MCF 10A (cell line): ENCODE measurements at regions not wholly inside any gene's neighbourhood (a gene's known extent, or its start where the extent isn't known, plus 50 kb on each side); places are given as distances from the start of the nearest gene placed in this dataset.
A peak's percentile ranks its signal among the peaks of the same experiment; 100 is the strongest.

ENCODE experiments used
- BruUV-seq: library from RNA; stranded (reverse); fragments of 400-500 nt; replicated peaks from 2 replicates; lab custom pipeline; 2021; lab: Mats Ljungman, UMichigan
- CTCF ChIA-PET: fragments of 300-600 bp; sonication (Branson Sonifier 250); formaldehyde crosslinking; extraction: SDS; loops from one replicate; lab custom pipeline; 2021; ENCODE audit warnings: antibody characterized with exemption, inconsistent platforms; lab: Yijun Ruan, JAX
- POLR2A ChIA-PET: fragments of 300-600, 350-650 bp; sonication (Branson Sonifier 250); formaldehyde crosslinking; extraction: SDS; loops from one replicate; lab custom pipeline; 2020; ENCODE audit warnings: antibody characterized with exemption, inconsistent platforms; lab: Yijun Ruan, JAX
- DNase-seq: peaks from one replicate; pipeline ENCODE4 v3.0.0-alpha.2; 2018; ENCODE audit not compliant: unreplicated experiment
- H3K27ac Mint-ChIP-seq: one replicate; pipeline ENCODE4 v1.8.0; 2022; ENCODE audit warnings: mild to moderate bottlenecking, low read depth, mixed read lengths; ENCODE audit not compliant: unreplicated experiment
- H3K27me3 Mint-ChIP-seq: one replicate; pipeline ENCODE4 v1.8.0; 2022; ENCODE audit warnings: mixed read lengths; ENCODE audit not compliant: insufficient read depth, unreplicated experiment
- H3K36me3 Mint-ChIP-seq: one replicate; pipeline ENCODE4 v1.8.0; 2022; ENCODE audit warnings: mild to moderate bottlenecking, moderate library complexity, mixed read lengths; ENCODE audit not compliant: insufficient read depth, unreplicated experiment
- H3K4me1 Mint-ChIP-seq: one replicate; pipeline ENCODE4 v1.8.0; 2022; ENCODE audit warnings: mixed read lengths; ENCODE audit not compliant: insufficient read depth, unreplicated experiment
- H3K4me3 Mint-ChIP-seq: one replicate; pipeline ENCODE4 v1.8.0; 2022; ENCODE audit warnings: mild to moderate bottlenecking, moderate library complexity, mixed read lengths; ENCODE audit not compliant: unreplicated experiment
- H3K9me3 Mint-ChIP-seq: one replicate; pipeline ENCODE4 v1.8.0; 2022; ENCODE audit warnings: mixed read lengths; ENCODE audit not compliant: unreplicated experiment
- intact Hi-C: fragments of 100-400 bp; cut with micrococcal nuclease; formaldehyde crosslinking; loops from 2 replicates; pipeline ENCODE4 v1.14.1; 2022
- TF ChIP-seq, protein P1 (sequence below): fragments of 200-600 bp; IDR thresholded peaks from one replicate; pipeline ENCODE4 v1.8.0; 2022; ENCODE audit warnings: antibody characterized with exemption, mild to moderate bottlenecking; ENCODE audit not compliant: unreplicated experiment

DNA sequence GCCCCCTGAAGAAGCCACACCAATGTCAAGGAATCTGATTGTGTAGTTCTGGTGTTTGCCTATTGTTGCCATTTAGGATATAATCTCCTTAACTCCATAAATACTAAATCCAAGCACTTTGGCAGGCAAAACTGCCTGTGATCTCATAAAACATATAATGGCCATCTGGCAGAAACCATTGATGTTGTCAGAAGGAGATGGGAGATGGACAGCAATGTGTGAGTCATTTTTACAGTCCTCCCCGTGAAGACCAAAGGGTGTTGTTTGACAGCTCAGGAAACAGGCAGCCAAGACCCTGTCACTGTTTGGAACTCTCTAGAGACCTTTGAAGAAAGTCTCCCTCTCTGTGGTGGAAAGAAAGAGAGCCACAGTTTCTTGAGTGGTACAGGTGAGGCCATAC is 454.1 kb downstream of the HS3ST3B1 start:
- intact Hi-C loops: no loop called here
- Mint-ChIP-seq H3K27me3 (no peaks in the 10 kb centered on the region), H3K4me3 (no peak overlapping the region), H3K36me3 (no peaks in the 10 kb centered on the region), H3K4me1 (peaks cover 6% of the 10 kb centered on the region), H3K9me3 (no peaks in the 10 kb centered on the region), H3K27ac (no peak overlapping the region)
- TF ChIP-seq, protein P1, sequence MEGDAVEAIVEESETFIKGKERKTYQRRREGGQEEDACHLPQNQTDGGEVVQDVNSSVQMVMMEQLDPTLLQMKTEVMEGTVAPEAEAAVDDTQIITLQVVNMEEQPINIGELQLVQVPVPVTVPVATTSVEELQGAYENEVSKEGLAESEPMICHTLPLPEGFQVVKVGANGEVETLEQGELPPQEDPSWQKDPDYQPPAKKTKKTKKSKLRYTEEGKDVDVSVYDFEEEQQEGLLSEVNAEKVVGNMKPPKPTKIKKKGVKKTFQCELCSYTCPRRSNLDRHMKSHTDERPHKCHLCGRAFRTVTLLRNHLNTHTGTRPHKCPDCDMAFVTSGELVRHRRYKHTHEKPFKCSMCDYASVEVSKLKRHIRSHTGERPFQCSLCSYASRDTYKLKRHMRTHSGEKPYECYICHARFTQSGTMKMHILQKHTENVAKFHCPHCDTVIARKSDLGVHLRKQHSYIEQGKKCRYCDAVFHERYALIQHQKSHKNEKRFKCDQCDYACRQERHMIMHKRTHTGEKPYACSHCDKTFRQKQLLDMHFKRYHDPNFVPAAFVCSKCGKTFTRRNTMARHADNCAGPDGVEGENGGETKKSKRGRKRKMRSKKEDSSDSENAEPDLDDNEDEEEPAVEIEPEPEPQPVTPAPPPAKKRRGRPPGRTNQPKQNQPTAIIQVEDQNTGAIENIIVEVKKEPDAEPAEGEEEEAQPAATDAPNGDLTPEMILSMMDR: no peak
- peak; percentile 59 for DNase-seq
- no TSS peak for BruUV-seq
- POLR2A ChIA-PET: no interaction called here
- CTCF ChIA-PET: interaction anchor here (0.6 to 1.4 kb wide), 3 partner anchors 17 to 148 kb away, joined by 3 read pairs; no protein-coding TSS in a partner anchor

DNA sequence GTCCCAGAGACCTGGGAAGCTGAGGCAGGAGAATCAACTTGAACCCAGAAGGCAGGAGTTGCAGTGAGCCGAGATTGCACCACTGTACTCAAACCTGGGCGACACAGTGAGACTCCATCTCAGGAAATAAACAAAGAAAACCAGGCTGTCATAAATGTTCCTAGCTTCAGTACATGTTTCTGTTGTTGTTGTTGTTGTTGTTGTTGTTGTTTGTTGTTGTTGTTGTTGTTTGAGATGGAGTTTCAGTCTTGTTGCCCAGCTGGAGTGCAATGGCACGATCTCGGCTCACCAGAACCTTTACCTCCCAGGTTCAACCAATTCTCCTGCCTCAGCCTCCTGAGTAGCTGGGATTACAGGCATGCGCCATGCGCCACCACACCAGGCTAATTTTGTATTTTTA is 452.5 kb downstream of the HS3ST3B1 start:
- TF ChIP-seq, protein P1: no peak
- no peaks in the 10 kb centered on the region for H3K36me3 Mint-ChIP-seq
- peaks cover 6% of the 10 kb centered on the region for H3K4me1 Mint-ChIP-seq
- CTCF ChIA-PET: no interaction called here
- H3K27ac Mint-ChIP-seq: no peak overlapping the region
- no peaks in the 10 kb centered on the region for H3K27me3 Mint-ChIP-seq
- H3K4me3 Mint-ChIP-seq: no peak overlapping the region
- DNase-seq: no peak
- H3K9me3 Mint-ChIP-seq: no peaks in the 10 kb centered on the region
- no TSS peak for BruUV-seq
- intact Hi-C loops: no loop called here
- POLR2A ChIA-PET: interaction anchor here (0.7 kb wide), 1 partner anchor 359 kb away, joined by 3 read pairs; no protein-coding TSS in a partner anchor

DNA sequence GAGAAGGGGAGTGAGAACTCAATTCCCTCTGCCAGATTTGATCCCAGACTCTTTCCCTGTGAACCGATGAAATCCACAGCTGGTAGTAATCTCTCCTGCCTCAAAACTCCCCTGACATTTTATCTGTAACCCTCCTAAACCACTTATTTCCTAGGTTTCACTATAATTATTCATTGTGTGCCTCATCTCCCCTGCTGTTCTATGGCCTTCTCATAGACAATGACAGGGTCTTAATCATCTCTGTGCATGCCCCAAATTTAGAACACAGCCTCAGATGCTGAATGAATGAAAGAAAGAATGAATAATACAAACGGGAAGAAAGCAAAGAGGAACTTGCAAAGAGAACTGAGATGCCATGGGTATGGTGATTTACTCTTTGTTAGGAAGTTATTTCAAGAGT is 451.1 kb downstream of the HS3ST3B1 start:
- TF ChIP-seq, protein P1: no peak

DNA sequence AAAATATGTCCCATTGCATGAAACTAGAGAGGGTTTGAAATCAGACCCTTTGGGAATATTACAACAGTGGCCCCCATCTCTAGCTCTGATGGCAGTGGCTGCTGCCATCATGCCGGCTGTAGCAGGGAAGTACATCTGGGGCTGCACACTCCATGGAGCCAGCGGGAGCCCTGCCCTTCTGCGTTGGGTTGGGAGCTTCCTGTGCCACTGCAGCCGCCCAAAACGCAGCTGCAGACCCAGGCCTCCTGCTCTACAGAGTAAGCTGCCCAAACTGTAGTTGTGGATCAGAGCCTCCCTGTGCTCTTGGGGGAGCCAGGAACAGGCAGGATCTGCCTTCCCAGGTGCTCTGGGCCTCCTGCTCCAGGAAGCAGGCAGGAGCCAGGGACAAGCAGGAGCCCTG is 450.0 kb downstream of the HS3ST3B1 start:
- TF ChIP-seq, protein P1: no peak
- no peaks in the 10 kb centered on the region for H3K27me3 Mint-ChIP-seq
- intact Hi-C loops: no loop called here
- no peak overlapping the region for H3K27ac Mint-ChIP-seq
- DNase-seq: no peak
- H3K9me3 Mint-ChIP-seq: no peaks in the 10 kb centered on the region
- ChIA-PET POLR2A (no interaction called here), CTCF (no interaction called here)
- H3K4me3 Mint-ChIP-seq: no peak overlapping the region
- peaks cover 9% of the 10 kb centered on the region for H3K4me1 Mint-ChIP-seq
- H3K36me3 Mint-ChIP-seq: peaks cover 6% of the 10 kb centered on the region
- BruUV-seq: no TSS peak

More for the DNA sequence above, 451.1 kb downstream of the HS3ST3B1 start:
- Mint-ChIP-seq H3K9me3 (no peaks in the 10 kb centered on the region), H3K36me3 (peaks cover under 1% of the 10 kb centered on the region), H3K4me1 (peaks cover 6% of the 10 kb centered on the region), H3K4me3 (no peak overlapping the region), H3K27me3 (no peaks in the 10 kb centered on the region), H3K27ac (no peak overlapping the region)
- BruUV-seq: no TSS peak
- DNase-seq: no peak
- POLR2A ChIA-PET: no interaction called here
- intact Hi-C loops: no loop called here
- CTCF ChIA-PET: interaction anchor here (0.6 kb wide), 1 partner anchor 14 kb away, joined by 3 read pairs; no protein-coding TSS in a partner anchor
